ENCODE measurements at regions not wholly inside any gene's neighbourhood (a gene's known extent, or its start where the extent isn't known, plus 50 kb on each side); places are given as distances from the start of the nearest gene placed in this dataset.

GRCh38 chr2:41913311-41913710 lies 134.5 kb upstream of the PKDCC start:
- H3K36me3 Mint-ChIP-seq, result no peaks in the 10 kb centered on the region
- Histone ChIP-seq H3K36me3 (replicated peaks in 1 of 2; ENCODE audit: control insufficient read depth in 1 of 2, insufficient read depth in 2 of 2, low read length in 2 of 2) (no peaks in the 10 kb centered on the region), H3K27me3 (ENCODE audit: control insufficient read depth in 2 of 2, insufficient read depth in 2 of 2, low read length in 2 of 2) (no peaks in the 10 kb centered on the region), H3K27ac (ENCODE audit: low read depth in 1 of 2, low read length in 2 of 2) (no peak overlapping the region), H3K4me2 (replicated peaks; ENCODE audit: extremely low read depth, low read length, poor library complexity, severe bottlenecking) (no peak overlapping the region), H3K79me2 (ENCODE audit: insufficient read depth, low read length) (no peaks in the 10 kb centered on the region), H3K9ac (ENCODE audit: insufficient read depth, low read length, poor library complexity, severe bottlenecking) (no peak overlapping the region), H4K20me1 (ENCODE audit: insufficient read depth, low read length) (no peaks in the 10 kb centered on the region), H3K4me1 (ENCODE audit: control insufficient read depth in 1 of 2, insufficient read depth in 2 of 2, low read length in 2 of 2) (no peaks in the 10 kb centered on the region), H2AFZ (ENCODE audit: insufficient read depth, low read depth, low read length, poor library complexity, severe bottlenecking) (no peak overlapping the region), H3K4me3 (replicated peaks in 1 of 3; ENCODE audit: low read depth in 2 of 3, low read length in 3 of 3) (no peak overlapping the region), H3K9me3 (replicated peaks in 1 of 2; ENCODE audit: control insufficient read depth in 1 of 2, insufficient read depth in 1 of 2, low read length in 2 of 2) (no peaks in the 10 kb centered on the region)
- H3K4me3 Mint-ChIP-seq, result no peak overlapping the region
- WGBS (ENCODE audit: insufficient coverage), result 97% methylated on average over 6 of the region's 8 CpGs
- TF ChIP-seq, protein P1, sequence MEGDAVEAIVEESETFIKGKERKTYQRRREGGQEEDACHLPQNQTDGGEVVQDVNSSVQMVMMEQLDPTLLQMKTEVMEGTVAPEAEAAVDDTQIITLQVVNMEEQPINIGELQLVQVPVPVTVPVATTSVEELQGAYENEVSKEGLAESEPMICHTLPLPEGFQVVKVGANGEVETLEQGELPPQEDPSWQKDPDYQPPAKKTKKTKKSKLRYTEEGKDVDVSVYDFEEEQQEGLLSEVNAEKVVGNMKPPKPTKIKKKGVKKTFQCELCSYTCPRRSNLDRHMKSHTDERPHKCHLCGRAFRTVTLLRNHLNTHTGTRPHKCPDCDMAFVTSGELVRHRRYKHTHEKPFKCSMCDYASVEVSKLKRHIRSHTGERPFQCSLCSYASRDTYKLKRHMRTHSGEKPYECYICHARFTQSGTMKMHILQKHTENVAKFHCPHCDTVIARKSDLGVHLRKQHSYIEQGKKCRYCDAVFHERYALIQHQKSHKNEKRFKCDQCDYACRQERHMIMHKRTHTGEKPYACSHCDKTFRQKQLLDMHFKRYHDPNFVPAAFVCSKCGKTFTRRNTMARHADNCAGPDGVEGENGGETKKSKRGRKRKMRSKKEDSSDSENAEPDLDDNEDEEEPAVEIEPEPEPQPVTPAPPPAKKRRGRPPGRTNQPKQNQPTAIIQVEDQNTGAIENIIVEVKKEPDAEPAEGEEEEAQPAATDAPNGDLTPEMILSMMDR (IDR thresholded peaks at IDR 0.05), result no peak
- no peak for DNase-seq
- H3K9me3 Mint-ChIP-seq, result peaks cover 0 to 4% (median 0%) of the 10 kb centered on the region in 7 donors
- no peak overlapping the region for H3K27ac Mint-ChIP-seq
- intact Hi-C loops (cut with micrococcal nuclease), result no loop called here
- peaks cover 0 to 7% (median 3%) of the 10 kb centered on the region in 3 donors for H3K27me3 Mint-ChIP-seq (ENCODE audit: low read depth in 3 of 3)
- peaks cover 5% of the 10 kb centered on the region for H3K4me1 Mint-ChIP-seq

- WGBS (ENCODE audit: insufficient coverage), result 100% methylated on average over 2 of the region's 7 CpGs
- no peaks in the 10 kb centered on the region for H3K36me3 Mint-ChIP-seq
- Histone ChIP-seq H3K27me3 (ENCODE audit: control insufficient read depth in 2 of 2, insufficient read depth in 2 of 2, low read length in 2 of 2) (no peaks in the 10 kb centered on the region), H3K4me3 (replicated peaks in 1 of 3; ENCODE audit: low read depth in 2 of 3, low read length in 3 of 3) (no peak overlapping the region), H2AFZ (ENCODE audit: insufficient read depth, low read depth, low read length, poor library complexity, severe bottlenecking) (no peak overlapping the region), H3K9me3 (replicated peaks in 1 of 2; ENCODE audit: control insufficient read depth in 1 of 2, insufficient read depth in 1 of 2, low read length in 2 of 2) (no peaks in the 10 kb centered on the region), H3K4me1 (ENCODE audit: control insufficient read depth in 1 of 2, insufficient read depth in 2 of 2, low read length in 2 of 2) (no peaks in the 10 kb centered on the region), H3K4me2 (replicated peaks; ENCODE audit: extremely low read depth, low read length, poor library complexity, severe bottlenecking) (no peak overlapping the region), H3K27ac (ENCODE audit: low read depth in 1 of 2, low read length in 2 of 2) (no peak overlapping the region), H3K9ac (ENCODE audit: insufficient read depth, low read length, poor library complexity, severe bottlenecking) (no peak overlapping the region), H3K79me2 (ENCODE audit: insufficient read depth, low read length) (no peaks in the 10 kb centered on the region), H4K20me1 (ENCODE audit: insufficient read depth, low read length) (no peaks in the 10 kb centered on the region), H3K36me3 (replicated peaks in 1 of 2; ENCODE audit: control insufficient read depth in 1 of 2, insufficient read depth in 2 of 2, low read length in 2 of 2) (no peaks in the 10 kb centered on the region)
- no peak overlapping the region for H3K27ac Mint-ChIP-seq
- H3K4me1 Mint-ChIP-seq, result peaks cover 5% of the 10 kb centered on the region
- no peak for DNase-seq
- TF ChIP-seq, protein P1 (IDR thresholded peaks at IDR 0.05), result no peak
- intact Hi-C loops (cut with micrococcal nuclease), result no loop called here
- no peak overlapping the region for H3K4me3 Mint-ChIP-seq
- H3K27me3 Mint-ChIP-seq (ENCODE audit: low read depth in 3 of 3), result peaks cover 0 to 8% (median 3%) of the 10 kb centered on the region in 3 donors
- H3K9me3 Mint-ChIP-seq, result peaks cover 0 to 4% (median 0%) of the 10 kb centered on the region in 7 donors
Measured at GRCh38 chr2:41913921-41914609, 133.8 kb upstream of the PKDCC start.
